CD4-positive, CD25-positive, alpha-beta regulatory T cell (primary cell): ENCODE measurements at regions not wholly inside any gene's neighbourhood (a gene's known extent, or its start where the extent isn't known, plus 50 kb on each side); places are given as distances from the start of the nearest gene placed in this dataset.
"Not testable (repeated sequence)": the region's sequence is repeated elsewhere in the genome, so short reads cannot be mapped to it uniquely, and the experiment has no call there.

Source experiments
- ATAC-seq, 2 donors: fragments of 150-1000 bp; cut with Tn5 transposase; one replicate each; pipeline ENCODE4 v1.10.0; 2021; ENCODE audit warnings: low read depth in 2 of 2, moderate number of reproducible peaks in 2 of 2, moderate library complexity in 1 of 2
- DNase-seq, 3 donors: peaks; one replicate each; pipeline versions ENCODE4 v3.0.0 to v3.0.0-alpha.2; 2012 to 2022; ENCODE audit warnings: mixed read lengths in 1 of 3
- H3K27ac ChIP-seq: one replicate; pipeline ENCODE4 v1.7.0; 2013; ENCODE audit warnings: mild to moderate bottlenecking, low read length; ENCODE audit not compliant: insufficient read depth, poor library complexity, severe bottlenecking
- H3K27me3 ChIP-seq: one replicate; pipeline ENCODE4 v1.7.0; 2013; ENCODE audit warnings: low read length; ENCODE audit not compliant: control insufficient read depth, insufficient read depth
- H3K36me3 ChIP-seq: one replicate; pipeline ENCODE4 v1.7.0; 2013; ENCODE audit warnings: mild to moderate bottlenecking, low read length, moderate library complexity; ENCODE audit not compliant: control insufficient read depth, insufficient read depth
- H3K4me1 ChIP-seq: 2 replicates; pipeline ENCODE4 v1.7.0; 2013; ENCODE audit warnings: mild to moderate bottlenecking, low read length; ENCODE audit not compliant: insufficient read depth, control insufficient read depth, poor library complexity, severe bottlenecking
- H3K4me3 ChIP-seq: one replicate; pipeline ENCODE4 v1.7.0; 2013; ENCODE audit warnings: low read depth, mild to moderate bottlenecking, low read length, moderate library complexity
- H3K9me3 ChIP-seq, 2 experiments: 1 replicate in 1 of 2; 2 replicates in 1 of 2; pipeline ENCODE4 v1.7.0; 2013; ENCODE audit warnings: low read length in 2 of 2, mild to moderate bottlenecking in 1 of 2, moderate library complexity in 1 of 2; ENCODE audit not compliant: control insufficient read depth in 2 of 2
- H3K27ac Mint-ChIP-seq, 3 donors: one replicate each; pipeline ENCODE4 v1.8.0; 2020 to 2022; ENCODE audit warnings: mild to moderate bottlenecking in 3 of 3, mixed read lengths in 3 of 3, moderate library complexity in 2 of 3
- H3K27me3 Mint-ChIP-seq: one replicate; pipeline ENCODE4 v1.8.0; 2022; ENCODE audit warnings: mild to moderate bottlenecking, mixed read lengths
- H3K36me3 Mint-ChIP-seq: one replicate; pipeline ENCODE4 v1.8.0; 2020; ENCODE audit warnings: mixed read lengths
- H3K4me1 Mint-ChIP-seq, 4 donors: one replicate each; pipeline ENCODE4 v1.8.0; 2020 to 2022; ENCODE audit warnings: mixed read lengths in 4 of 4, mild to moderate bottlenecking in 1 of 4
- H3K4me3 Mint-ChIP-seq, 4 donors: one replicate each; pipeline ENCODE4 v1.8.0; 2020 to 2022; ENCODE audit warnings: mild to moderate bottlenecking in 4 of 4, mixed read lengths in 4 of 4, moderate library complexity in 3 of 4
- H3K9me3 Mint-ChIP-seq, 7 donors: one replicate each; pipeline ENCODE4 v1.8.0; 2020 to 2022; ENCODE audit warnings: mixed read lengths in 7 of 7, mild to moderate bottlenecking in 3 of 7, moderate library complexity in 2 of 7

GRCh38 chr6:49220293-49220692, 242.8 kb downstream of the MMUT start:
- DNase-seq: no peak
- Histone ChIP-seq H3K27me3 (no peaks in the 10 kb centered on the region), H3K4me3 (no peak overlapping the region), H3K27ac (no peak overlapping the region), H3K4me1 (no peaks in the 10 kb centered on the region), H3K9me3 (no peaks in the 10 kb centered on the region), H3K36me3 (no peaks in the 10 kb centered on the region)
- Mint-ChIP-seq H3K4me3 (no peak overlapping the region), H3K27me3 (no peaks in the 10 kb centered on the region), H3K9me3 (peaks cover 0 to 14% (median 4%) of the 10 kb centered on the region in 7 donors), H3K27ac (no peak overlapping the region), H3K36me3 (no peaks in the 10 kb centered on the region), H3K4me1 (no peaks in the 10 kb centered on the region)
- ATAC-seq: no peak

- no peaks in the 10 kb centered on the region for H3K27me3 Mint-ChIP-seq
- H3K4me1 Mint-ChIP-seq: no peaks in the 10 kb centered on the region
- Histone ChIP-seq H3K36me3 (no peaks in the 10 kb centered on the region), H3K27ac (no peak overlapping the region), H3K4me1 (no peaks in the 10 kb centered on the region), H3K9me3 (no peaks in the 10 kb centered on the region), H3K4me3 (no peak overlapping the region), H3K27me3 (no peaks in the 10 kb centered on the region)
- ATAC-seq (no peak), DNase-seq (no peak)
- peaks cover 0 to 21% (median 9%) of the 10 kb centered on the region in 7 donors for H3K9me3 Mint-ChIP-seq
- no peak overlapping the region for H3K27ac Mint-ChIP-seq
- no peak overlapping the region for H3K4me3 Mint-ChIP-seq
- H3K36me3 Mint-ChIP-seq: no peaks in the 10 kb centered on the region
Observed at GRCh38 chr6:49205526-49205925, 257.5 kb downstream of the MMUT start.

- H3K27ac Mint-ChIP-seq: no peak overlapping the region
- ATAC-seq: no peak
- H3K9me3 ChIP-seq: no peaks in the 10 kb centered on the region
- DNase-seq: no peak
- H3K4me3 ChIP-seq: no peak overlapping the region
- no peaks in the 10 kb centered on the region for H3K27me3 ChIP-seq
- H3K4me3 Mint-ChIP-seq: no peak overlapping the region
- H3K36me3 Mint-ChIP-seq: no peaks in the 10 kb centered on the region
- peaks cover 0 to 20% (median 6%) of the 10 kb centered on the region in 7 donors for H3K9me3 Mint-ChIP-seq
- no peaks in the 10 kb centered on the region for H3K4me1 ChIP-seq
- H3K27me3 Mint-ChIP-seq: no peaks in the 10 kb centered on the region
- no peaks in the 10 kb centered on the region for H3K4me1 Mint-ChIP-seq
- H3K36me3 ChIP-seq: no peaks in the 10 kb centered on the region
- H3K27ac ChIP-seq: no peak overlapping the region
Observed at GRCh38 chr6:49202924-49203536, 260.0 kb downstream of the MMUT start.

GRCh38 chr6:49198015-49198414, 265.0 kb downstream of the MMUT start:
- DNase-seq (no peak), ATAC-seq (no peak)
- no peak overlapping the region for H3K4me3 ChIP-seq
- Mint-ChIP-seq H3K27me3 (no peaks in the 10 kb centered on the region), H3K4me3 (no peak overlapping the region), H3K9me3 (peaks cover 1 to 14% (median 8%) of the 10 kb centered on the region in 7 donors), H3K4me1 (no peaks in the 10 kb centered on the region), H3K36me3 (no peaks in the 10 kb centered on the region), H3K27ac (no peak overlapping the region)
- H3K4me1 ChIP-seq: no peaks in the 10 kb centered on the region
- H3K36me3 ChIP-seq: no peaks in the 10 kb centered on the region
- no peak overlapping the region for H3K27ac ChIP-seq
- no peaks in the 10 kb centered on the region for H3K27me3 ChIP-seq
- H3K9me3 ChIP-seq: no peaks in the 10 kb centered on the region

GRCh38 chr6:49162379-49162778, 300.7 kb downstream of the MMUT start:
- ATAC-seq, H3K4me1 Mint-ChIP-seq, H3K4me3 Mint-ChIP-seq, H3K4me1 ChIP-seq, H3K9me3 ChIP-seq, H3K36me3 Mint-ChIP-seq, H3K27me3 Mint-ChIP-seq, H3K27ac Mint-ChIP-seq, H3K27ac ChIP-seq, H3K4me3 ChIP-seq, H3K36me3 ChIP-seq, H3K27me3 ChIP-seq, DNase-seq: not testable (repeated sequence)
- H3K9me3 Mint-ChIP-seq: peaks cover 4 to 11% (median 8%) of the 10 kb centered on the region in 7 donors

- DNase-seq (no peak), ATAC-seq (no peak)
- Histone ChIP-seq H3K9me3 (no peaks in the 10 kb centered on the region), H3K27me3 (no peaks in the 10 kb centered on the region), H3K4me1 (no peaks in the 10 kb centered on the region), H3K4me3 (no peak overlapping the region), H3K36me3 (no peaks in the 10 kb centered on the region), H3K27ac (no peak overlapping the region)
- no peak overlapping the region for H3K27ac Mint-ChIP-seq
- peaks cover 0 to 7% (median 2%) of the 10 kb centered on the region in 7 donors for H3K9me3 Mint-ChIP-seq
- H3K27me3 Mint-ChIP-seq: no peaks in the 10 kb centered on the region
- H3K4me1 Mint-ChIP-seq: no peaks in the 10 kb centered on the region
- no peak overlapping the region for H3K4me3 Mint-ChIP-seq
- no peaks in the 10 kb centered on the region for H3K36me3 Mint-ChIP-seq
Observed at GRCh38 chr6:49155316-49155715, 307.7 kb downstream of the MMUT start.

- Mint-ChIP-seq H3K4me3 (no peak overlapping the region), H3K27me3 (no peaks in the 10 kb centered on the region), H3K9me3 (peaks cover 0 to 28% (median 9%) of the 10 kb centered on the region in 7 donors), H3K4me1 (no peaks in the 10 kb centered on the region), H3K27ac (no peak overlapping the region), H3K36me3 (no peaks in the 10 kb centered on the region)
- no peaks in the 10 kb centered on the region for H3K36me3 ChIP-seq
- ATAC-seq (no peak), DNase-seq (no peak)
- H3K4me3 ChIP-seq: no peak overlapping the region
- H3K27me3 ChIP-seq: no peaks in the 10 kb centered on the region
- no peak overlapping the region for H3K27ac ChIP-seq
- no peaks in the 10 kb centered on the region for H3K4me1 ChIP-seq
- no peaks in the 10 kb centered on the region for H3K9me3 ChIP-seq
Observed at GRCh38 chr6:49151957-49152356, 311.1 kb downstream of the MMUT start.

- Histone ChIP-seq H3K4me1 (no peaks in the 10 kb centered on the region), H3K27me3 (no peaks in the 10 kb centered on the region), H3K9me3 (no peaks in the 10 kb centered on the region), H3K36me3 (no peaks in the 10 kb centered on the region), H3K27ac (no peak overlapping the region), H3K4me3 (no peak overlapping the region)
- ATAC-seq (no peak), DNase-seq (no peak)
- no peaks in the 10 kb centered on the region for H3K4me1 Mint-ChIP-seq
- peaks cover 0 to 32% (median 9%) of the 10 kb centered on the region in 7 donors for H3K9me3 Mint-ChIP-seq
- no peaks in the 10 kb centered on the region for H3K27me3 Mint-ChIP-seq
- H3K36me3 Mint-ChIP-seq: no peaks in the 10 kb centered on the region
- no peak overlapping the region for H3K27ac Mint-ChIP-seq
- H3K4me3 Mint-ChIP-seq: no peak overlapping the region
Observed at GRCh38 chr6:49151461-49151860, 311.6 kb downstream of the MMUT start.
